GM12878 (cell line): ENCODE measurements at regions not wholly inside any gene's neighbourhood (a gene's known extent, or its start where the extent isn't known, plus 50 kb on each side); places are given as distances from the start of the nearest gene placed in this dataset.

Experiments used
- CEBPB ChIP-seq, 2 experiments: fragments of 150-350 bp in 1 of 2; IDR thresholded peaks; 2 replicates each; pipeline ENCODE4 v1.6.1; 2012 to 2014; ENCODE audit warnings: low read depth in 2 of 2, low read length in 2 of 2, borderline replicate concordance in 1 of 2, inconsistent platforms in 1 of 2
- EP300 ChIP-seq, 2 experiments: fragments of 150-350 bp in 1 of 2; IDR thresholded peaks; 2 replicates each; pipeline ENCODE4 v1.6.1; 2011 to 2012; ENCODE audit warnings: low read depth in 2 of 2, low read length in 2 of 2, borderline replicate concordance in 1 of 2, improper control_type of control experiment in 1 of 2, inconsistent platforms in 1 of 2; ENCODE audit not compliant: control insufficient read depth in 1 of 2
- FOXK2 ChIP-seq: fragments of 450-650 bp; IDR thresholded peaks from 2 replicates; pipeline ENCODE4 v1.6.1; 2017; ENCODE audit warnings: mild to moderate bottlenecking, moderate library complexity
- GATAD2B ChIP-seq: fragments of 450-650 bp; conservative IDR thresholded peaks from 2 replicates; pipeline ENCODE4 v1.6.1; 2017; ENCODE audit warnings: low read depth, mild to moderate bottlenecking, moderate library complexity
- NRF1 ChIP-seq: conservative IDR thresholded peaks from 2 replicates; pipeline ENCODE4 v1.6.1; 2011; ENCODE audit warnings: mild to moderate bottlenecking, low read depth, low read length, improper control_type of control experiment
- POLR2A ChIP-seq: IDR thresholded peaks from 2 replicates; pipeline ENCODE4 v1.6.1; 2011; ENCODE audit warnings: low read depth, mild to moderate bottlenecking, low read length
- SMC3 ChIP-seq: IDR thresholded peaks from 2 replicates; pipeline ENCODE4 v1.6.1; 2011; ENCODE audit warnings: low read length, improper control_type of control experiment, borderline replicate concordance
- TAF1 ChIP-seq: IDR thresholded peaks from 2 replicates; pipeline ENCODE4 v1.6.1; 2011; ENCODE audit warnings: mild to moderate bottlenecking, low read depth, low read length, borderline replicate concordance
- WRNIP1 ChIP-seq: IDR thresholded peaks from 2 replicates; pipeline ENCODE4 v1.6.1; 2011; ENCODE audit warnings: low read depth, low read length, improper control_type of control experiment, borderline replicate concordance
- TF ChIP-seq, protein P1 (sequence below): IDR thresholded peaks from 2 replicates; pipeline ENCODE4 v1.6.1; 2011; ENCODE audit warnings: low read depth, mild to moderate bottlenecking, low read length, moderate library complexity, borderline replicate concordance; ENCODE audit errors: extremely low read depth
- TF ChIP-seq, protein P2 (sequence below): IDR thresholded peaks from 2 replicates; pipeline ENCODE4 v1.6.1; 2012; ENCODE audit warnings: improper control_type of control experiment, low read depth, low read length; ENCODE audit not compliant: insufficient replicate concordance
- TF ChIP-seq, protein P3 (sequence below), 3 experiments: IDR thresholded peaks in 2 of 3; conservative IDR thresholded peaks in 1 of 3; 2 replicates each; pipeline ENCODE4 v1.5.1; 2011; ENCODE audit warnings: low read depth in 3 of 3, low read length in 3 of 3, mild to moderate bottlenecking in 3 of 3, control low read depth in 2 of 3, moderate library complexity in 2 of 3, inconsistent platforms in 1 of 3, mixed read lengths in 1 of 3; ENCODE audit not compliant: control insufficient read depth in 2 of 3, insufficient read depth in 1 of 3; ENCODE audit errors: extremely low read depth in 1 of 3

DNA sequence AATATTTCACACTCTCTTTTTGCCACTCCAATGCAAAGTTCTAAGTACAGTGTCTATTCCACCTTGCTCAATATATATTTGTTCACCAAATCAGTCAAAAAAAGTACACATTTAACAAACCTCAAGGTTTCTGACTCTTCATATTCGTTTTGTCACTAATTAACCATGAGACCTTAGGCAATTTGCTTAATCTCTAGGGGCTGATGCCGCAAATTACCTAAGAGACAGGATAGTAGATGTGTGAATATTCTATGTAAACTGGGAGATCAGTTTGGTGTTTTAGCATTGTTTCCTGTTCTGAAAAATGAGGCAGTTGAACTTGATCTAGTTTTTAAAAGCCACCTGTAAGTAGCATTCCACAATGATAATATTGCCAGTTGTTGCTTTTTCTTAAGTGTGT is 182.5 kb upstream of the KCNH8 start:
- TF ChIP-seq POLR2A, result no peak
- TF ChIP-seq, protein P1, sequence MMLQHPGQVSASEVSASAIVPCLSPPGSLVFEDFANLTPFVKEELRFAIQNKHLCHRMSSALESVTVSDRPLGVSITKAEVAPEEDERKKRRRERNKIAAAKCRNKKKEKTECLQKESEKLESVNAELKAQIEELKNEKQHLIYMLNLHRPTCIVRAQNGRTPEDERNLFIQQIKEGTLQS, result no peak
- no peak for TF ChIP-seq WRNIP1
- no peak for TF ChIP-seq SMC3
- TF ChIP-seq, protein P2, sequence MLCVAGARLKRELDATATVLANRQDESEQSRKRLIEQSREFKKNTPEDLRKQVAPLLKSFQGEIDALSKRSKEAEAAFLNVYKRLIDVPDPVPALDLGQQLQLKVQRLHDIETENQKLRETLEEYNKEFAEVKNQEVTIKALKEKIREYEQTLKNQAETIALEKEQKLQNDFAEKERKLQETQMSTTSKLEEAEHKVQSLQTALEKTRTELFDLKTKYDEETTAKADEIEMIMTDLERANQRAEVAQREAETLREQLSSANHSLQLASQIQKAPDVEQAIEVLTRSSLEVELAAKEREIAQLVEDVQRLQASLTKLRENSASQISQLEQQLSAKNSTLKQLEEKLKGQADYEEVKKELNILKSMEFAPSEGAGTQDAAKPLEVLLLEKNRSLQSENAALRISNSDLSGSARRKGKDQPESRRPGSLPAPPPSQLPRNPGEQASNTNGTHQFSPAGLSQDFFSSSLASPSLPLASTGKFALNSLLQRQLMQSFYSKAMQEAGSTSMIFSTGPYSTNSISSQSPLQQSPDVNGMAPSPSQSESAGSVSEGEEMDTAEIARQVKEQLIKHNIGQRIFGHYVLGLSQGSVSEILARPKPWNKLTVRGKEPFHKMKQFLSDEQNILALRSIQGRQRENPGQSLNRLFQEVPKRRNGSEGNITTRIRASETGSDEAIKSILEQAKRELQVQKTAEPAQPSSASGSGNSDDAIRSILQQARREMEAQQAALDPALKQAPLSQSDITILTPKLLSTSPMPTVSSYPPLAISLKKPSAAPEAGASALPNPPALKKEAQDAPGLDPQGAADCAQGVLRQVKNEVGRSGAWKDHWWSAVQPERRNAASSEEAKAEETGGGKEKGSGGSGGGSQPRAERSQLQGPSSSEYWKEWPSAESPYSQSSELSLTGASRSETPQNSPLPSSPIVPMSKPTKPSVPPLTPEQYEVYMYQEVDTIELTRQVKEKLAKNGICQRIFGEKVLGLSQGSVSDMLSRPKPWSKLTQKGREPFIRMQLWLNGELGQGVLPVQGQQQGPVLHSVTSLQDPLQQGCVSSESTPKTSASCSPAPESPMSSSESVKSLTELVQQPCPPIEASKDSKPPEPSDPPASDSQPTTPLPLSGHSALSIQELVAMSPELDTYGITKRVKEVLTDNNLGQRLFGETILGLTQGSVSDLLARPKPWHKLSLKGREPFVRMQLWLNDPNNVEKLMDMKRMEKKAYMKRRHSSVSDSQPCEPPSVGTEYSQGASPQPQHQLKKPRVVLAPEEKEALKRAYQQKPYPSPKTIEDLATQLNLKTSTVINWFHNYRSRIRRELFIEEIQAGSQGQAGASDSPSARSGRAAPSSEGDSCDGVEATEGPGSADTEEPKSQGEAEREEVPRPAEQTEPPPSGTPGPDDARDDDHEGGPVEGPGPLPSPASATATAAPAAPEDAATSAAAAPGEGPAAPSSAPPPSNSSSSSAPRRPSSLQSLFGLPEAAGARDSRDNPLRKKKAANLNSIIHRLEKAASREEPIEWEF, result no peak
- TF ChIP-seq, protein P3, sequence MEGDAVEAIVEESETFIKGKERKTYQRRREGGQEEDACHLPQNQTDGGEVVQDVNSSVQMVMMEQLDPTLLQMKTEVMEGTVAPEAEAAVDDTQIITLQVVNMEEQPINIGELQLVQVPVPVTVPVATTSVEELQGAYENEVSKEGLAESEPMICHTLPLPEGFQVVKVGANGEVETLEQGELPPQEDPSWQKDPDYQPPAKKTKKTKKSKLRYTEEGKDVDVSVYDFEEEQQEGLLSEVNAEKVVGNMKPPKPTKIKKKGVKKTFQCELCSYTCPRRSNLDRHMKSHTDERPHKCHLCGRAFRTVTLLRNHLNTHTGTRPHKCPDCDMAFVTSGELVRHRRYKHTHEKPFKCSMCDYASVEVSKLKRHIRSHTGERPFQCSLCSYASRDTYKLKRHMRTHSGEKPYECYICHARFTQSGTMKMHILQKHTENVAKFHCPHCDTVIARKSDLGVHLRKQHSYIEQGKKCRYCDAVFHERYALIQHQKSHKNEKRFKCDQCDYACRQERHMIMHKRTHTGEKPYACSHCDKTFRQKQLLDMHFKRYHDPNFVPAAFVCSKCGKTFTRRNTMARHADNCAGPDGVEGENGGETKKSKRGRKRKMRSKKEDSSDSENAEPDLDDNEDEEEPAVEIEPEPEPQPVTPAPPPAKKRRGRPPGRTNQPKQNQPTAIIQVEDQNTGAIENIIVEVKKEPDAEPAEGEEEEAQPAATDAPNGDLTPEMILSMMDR (IDR thresholded peaks at IDR 0.05 in 2 of 3, conservative IDR thresholded peaks at IDR 0.05 in 1 of 3; ENCODE audit: control insufficient read depth in 2 of 3, extremely low read depth in 1 of 3, insufficient read depth in 1 of 3, low read depth in 3 of 3, low read length in 3 of 3), result no peak
- no peak for TF ChIP-seq EP300 (IDR thresholded peaks at IDR 0.05; ENCODE audit: borderline replicate concordance in 1 of 2, control insufficient read depth in 1 of 2, low read depth in 2 of 2, low read length in 2 of 2)
- TF ChIP-seq FOXK2, result no peak
- TF ChIP-seq CEBPB (IDR thresholded peaks at IDR 0.05; ENCODE audit: borderline replicate concordance in 1 of 2, low read depth in 2 of 2, low read length in 2 of 2), result no peak
- TF ChIP-seq GATAD2B, result no peak
- no peak for TF ChIP-seq NRF1
- no peak for TF ChIP-seq TAF1
